Neural cell (in vitro differentiated cells): ENCODE measurements at regions not wholly inside any gene's neighbourhood (a gene's known extent, or its start where the extent isn't known, plus 50 kb on each side); places are given as distances from the start of the nearest gene placed in this dataset.

ENCODE experiments used
- H2AFZ ChIP-seq: fragments of 200-600, 300-800 bp; sonication (generic), shearing (Covaris generic); 2 replicates; pipeline ENCODE4 v1.6.0; 2014; ENCODE audit warnings: low read depth, mild to moderate bottlenecking, antibody characterized with exemption, low read length, moderate library complexity
- H3F3A ChIP-seq: fragments of 200-600 bp; shearing (Covaris generic); 2 replicates; pipeline ENCODE4 v1.6.1; 2016; ENCODE audit warnings: mild to moderate bottlenecking, moderate library complexity, mixed read lengths, antibody characterized with exemption, low read length; ENCODE audit not compliant: insufficient read depth, poor library complexity, severe bottlenecking
- H3K27ac ChIP-seq: fragments of 200-600, 300-800 bp; sonication (generic), shearing (Covaris generic); 2 replicates; pipeline ENCODE4 v1.5.1; 2014; ENCODE audit warnings: mild to moderate bottlenecking, low read length, moderate library complexity
- H3K27me3 ChIP-seq: fragments of 300-800, 200-600 bp; sonication (generic), shearing (Covaris generic); 2 replicates; pipeline ENCODE4 v1.6.0; 2014; ENCODE audit warnings: mild to moderate bottlenecking, low read depth, low read length, moderate library complexity; ENCODE audit not compliant: insufficient read depth
- H3K36me3 ChIP-seq: fragments of 300-800, 200-600 bp; sonication (generic), shearing (Covaris generic); 2 replicates; pipeline ENCODE4 v1.5.1; 2014; ENCODE audit warnings: mild to moderate bottlenecking, antibody characterized with exemption, low read length, moderate library complexity; ENCODE audit not compliant: insufficient read depth
- H3K4me2 ChIP-seq: fragments of 300-800, 200-600 bp; sonication (generic), shearing (Covaris generic); 2 replicates; pipeline ENCODE4 v1.6.0; 2014; ENCODE audit warnings: mild to moderate bottlenecking, low read length
- H3K4me3 ChIP-seq: fragments of 300-800, 200-600 bp; sonication (generic), shearing (Covaris generic); 2 replicates; pipeline ENCODE4 v1.5.1; 2014; ENCODE audit warnings: mild to moderate bottlenecking, low read length, moderate library complexity
- H3K79me2 ChIP-seq: fragments of 200-600 bp; shearing (Covaris generic); replicated peaks from 2 replicates; pipeline ENCODE4 v1.6.0; 2014; ENCODE audit warnings: mild to moderate bottlenecking, low read length, moderate library complexity; ENCODE audit not compliant: insufficient read depth
- H3K9ac ChIP-seq: fragments of 300-800, 200-600 bp; sonication (generic), shearing (Covaris generic); 2 replicates; pipeline ENCODE4 v1.6.1; 2016; ENCODE audit warnings: mild to moderate bottlenecking, low read length, mixed read lengths
- H3K9me2 ChIP-seq: fragments of 200-600 bp; shearing (Covaris generic); 2 replicates; pipeline ENCODE4 v1.6.1; 2016; ENCODE audit warnings: mild to moderate bottlenecking, low read length, mixed read lengths; ENCODE audit not compliant: insufficient read depth
- H3K9me3 ChIP-seq: fragments of 200-600, 300-800 bp; sonication (generic), shearing (Covaris generic); 2 replicates; pipeline ENCODE4 v1.6.1; 2016; ENCODE audit warnings: mild to moderate bottlenecking, mixed run types, low read length, moderate library complexity, mixed read lengths
- H4K20me1 ChIP-seq: fragments of 200-600 bp; shearing (Covaris generic); 2 replicates; pipeline ENCODE4 v1.6.1; 2016; ENCODE audit warnings: mild to moderate bottlenecking, mixed run types; ENCODE audit not compliant: insufficient read depth
- EP300 ChIP-seq: fragments of 450-650 bp; conservative IDR thresholded peaks from 2 replicates; pipeline ENCODE4 v1.6.1; 2014; ENCODE audit warnings: antibody characterized with exemption, mild to moderate bottlenecking, moderate library complexity; ENCODE audit not compliant: poor library complexity, severe bottlenecking
- EZH2 ChIP-seq: fragments of 200-600, 300-800 bp; shearing (Covaris generic), sonication (generic); IDR thresholded peaks from 2 replicates; pipeline ENCODE4 v1.6.1; 2014; ENCODE audit warnings: antibody characterized with exemption, low read length, borderline replicate concordance, mild to moderate bottlenecking; ENCODE audit not compliant: insufficient read depth, poor library complexity, severe bottlenecking
- MXI1 ChIP-seq: fragments of 450-650 bp; conservative IDR thresholded peaks from 2 replicates; pipeline ENCODE4 v1.6.1; 2014; ENCODE audit warnings: antibody characterized with exemption, mild to moderate bottlenecking; ENCODE audit not compliant: poor library complexity, severe bottlenecking
- POLR2AphosphoS5 ChIP-seq: IDR thresholded peaks from 2 replicates; pipeline ENCODE4 v1.6.1; 2012
- RAD21 ChIP-seq: fragments of 450-650 bp; conservative IDR thresholded peaks from 2 replicates; pipeline ENCODE4 v1.6.1; 2014; ENCODE audit warnings: antibody characterized with exemption, mild to moderate bottlenecking, moderate library complexity
- SMC3 ChIP-seq: fragments of 450-650 bp; conservative IDR thresholded peaks from 2 replicates; pipeline ENCODE4 v1.6.1; 2014; ENCODE audit warnings: antibody characterized with exemption, mild to moderate bottlenecking, moderate library complexity; ENCODE audit not compliant: poor library complexity
- TAF1 ChIP-seq: IDR thresholded peaks from 2 replicates; pipeline ENCODE4 v1.6.1; 2012; ENCODE audit warnings: low read depth
- TF ChIP-seq, protein P1 (sequence below): fragments of 450-650 bp; IDR thresholded peaks from 2 replicates; pipeline ENCODE4 v1.5.1; 2014; ENCODE audit warnings: antibody characterized with exemption, mild to moderate bottlenecking, moderate library complexity; ENCODE audit not compliant: poor library complexity, severe bottlenecking
- TF ChIP-seq, protein P2 (sequence below): IDR thresholded peaks from 2 replicates; pipeline ENCODE4 v1.6.1; 2012; ENCODE audit warnings: borderline replicate concordance

DNA sequence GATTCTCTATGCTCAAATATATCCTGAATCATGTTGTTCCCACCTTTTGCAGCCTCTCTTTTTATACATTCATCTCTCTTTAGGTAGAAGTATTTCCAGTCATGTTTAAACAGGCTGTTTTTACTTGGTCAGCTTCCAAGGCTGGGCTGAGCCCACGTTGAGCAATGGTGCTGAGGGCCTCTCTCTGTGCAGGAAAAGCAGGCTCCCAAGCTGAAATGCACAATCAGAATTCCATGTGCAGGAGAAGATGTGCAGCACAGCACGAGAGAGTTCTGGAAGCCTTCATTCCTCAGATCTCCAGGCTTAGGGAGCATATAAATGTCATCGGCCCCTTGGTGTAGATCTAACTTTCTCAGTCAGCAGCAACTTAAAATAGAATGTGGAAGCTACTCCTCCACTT is 588.5 kb downstream of the TNS3 start:
- H2AFZ ChIP-seq: no peak overlapping the region
- H3K9me2 ChIP-seq: no peaks in the 10 kb centered on the region
- H3K4me2 ChIP-seq: no peak overlapping the region
- no peak overlapping the region for H3K27ac ChIP-seq
- no peaks in the 10 kb centered on the region for H4K20me1 ChIP-seq
- H3F3A ChIP-seq: no peaks in the 10 kb centered on the region
- no peak overlapping the region for H3K4me3 ChIP-seq
- no peaks in the 10 kb centered on the region for H3K9me3 ChIP-seq
- H3K9ac ChIP-seq: no peak overlapping the region
- no peaks in the 10 kb centered on the region for H3K36me3 ChIP-seq
- TF ChIP-seq SMC3 (no peak), EP300 (no peak), POLR2AphosphoS5 (no peak), RAD21 (no peak), EZH2 (no peak), MXI1 (no peak), TAF1 (no peak)
- TF ChIP-seq, protein P1, sequence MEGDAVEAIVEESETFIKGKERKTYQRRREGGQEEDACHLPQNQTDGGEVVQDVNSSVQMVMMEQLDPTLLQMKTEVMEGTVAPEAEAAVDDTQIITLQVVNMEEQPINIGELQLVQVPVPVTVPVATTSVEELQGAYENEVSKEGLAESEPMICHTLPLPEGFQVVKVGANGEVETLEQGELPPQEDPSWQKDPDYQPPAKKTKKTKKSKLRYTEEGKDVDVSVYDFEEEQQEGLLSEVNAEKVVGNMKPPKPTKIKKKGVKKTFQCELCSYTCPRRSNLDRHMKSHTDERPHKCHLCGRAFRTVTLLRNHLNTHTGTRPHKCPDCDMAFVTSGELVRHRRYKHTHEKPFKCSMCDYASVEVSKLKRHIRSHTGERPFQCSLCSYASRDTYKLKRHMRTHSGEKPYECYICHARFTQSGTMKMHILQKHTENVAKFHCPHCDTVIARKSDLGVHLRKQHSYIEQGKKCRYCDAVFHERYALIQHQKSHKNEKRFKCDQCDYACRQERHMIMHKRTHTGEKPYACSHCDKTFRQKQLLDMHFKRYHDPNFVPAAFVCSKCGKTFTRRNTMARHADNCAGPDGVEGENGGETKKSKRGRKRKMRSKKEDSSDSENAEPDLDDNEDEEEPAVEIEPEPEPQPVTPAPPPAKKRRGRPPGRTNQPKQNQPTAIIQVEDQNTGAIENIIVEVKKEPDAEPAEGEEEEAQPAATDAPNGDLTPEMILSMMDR: no peak
- TF ChIP-seq, protein P2, sequence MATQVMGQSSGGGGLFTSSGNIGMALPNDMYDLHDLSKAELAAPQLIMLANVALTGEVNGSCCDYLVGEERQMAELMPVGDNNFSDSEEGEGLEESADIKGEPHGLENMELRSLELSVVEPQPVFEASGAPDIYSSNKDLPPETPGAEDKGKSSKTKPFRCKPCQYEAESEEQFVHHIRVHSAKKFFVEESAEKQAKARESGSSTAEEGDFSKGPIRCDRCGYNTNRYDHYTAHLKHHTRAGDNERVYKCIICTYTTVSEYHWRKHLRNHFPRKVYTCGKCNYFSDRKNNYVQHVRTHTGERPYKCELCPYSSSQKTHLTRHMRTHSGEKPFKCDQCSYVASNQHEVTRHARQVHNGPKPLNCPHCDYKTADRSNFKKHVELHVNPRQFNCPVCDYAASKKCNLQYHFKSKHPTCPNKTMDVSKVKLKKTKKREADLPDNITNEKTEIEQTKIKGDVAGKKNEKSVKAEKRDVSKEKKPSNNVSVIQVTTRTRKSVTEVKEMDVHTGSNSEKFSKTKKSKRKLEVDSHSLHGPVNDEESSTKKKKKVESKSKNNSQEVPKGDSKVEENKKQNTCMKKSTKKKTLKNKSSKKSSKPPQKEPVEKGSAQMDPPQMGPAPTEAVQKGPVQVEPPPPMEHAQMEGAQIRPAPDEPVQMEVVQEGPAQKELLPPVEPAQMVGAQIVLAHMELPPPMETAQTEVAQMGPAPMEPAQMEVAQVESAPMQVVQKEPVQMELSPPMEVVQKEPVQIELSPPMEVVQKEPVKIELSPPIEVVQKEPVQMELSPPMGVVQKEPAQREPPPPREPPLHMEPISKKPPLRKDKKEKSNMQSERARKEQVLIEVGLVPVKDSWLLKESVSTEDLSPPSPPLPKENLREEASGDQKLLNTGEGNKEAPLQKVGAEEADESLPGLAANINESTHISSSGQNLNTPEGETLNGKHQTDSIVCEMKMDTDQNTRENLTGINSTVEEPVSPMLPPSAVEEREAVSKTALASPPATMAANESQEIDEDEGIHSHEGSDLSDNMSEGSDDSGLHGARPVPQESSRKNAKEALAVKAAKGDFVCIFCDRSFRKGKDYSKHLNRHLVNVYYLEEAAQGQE: no peak
- H3K79me2 ChIP-seq: no peaks in the 10 kb centered on the region
- H3K27me3 ChIP-seq: no peaks in the 10 kb centered on the region

GRCh38 chr7:46990761-46991160 is 591.1 kb downstream of the TNS3 start:
- H3F3A ChIP-seq: no peaks in the 10 kb centered on the region
- TF ChIP-seq TAF1 (no peak), EP300 (no peak), SMC3 (no peak), MXI1 (no peak)
- TF ChIP-seq, protein P2: no peak
- no peak overlapping the region for H3K27ac ChIP-seq
- no peaks in the 10 kb centered on the region for H3K9me3 ChIP-seq
- H3K36me3 ChIP-seq: no peaks in the 10 kb centered on the region
- H3K4me3 ChIP-seq: no peak overlapping the region
- no peaks in the 10 kb centered on the region for H3K27me3 ChIP-seq
- H3K9ac ChIP-seq: no peak overlapping the region
- H3K4me2 ChIP-seq: no peak overlapping the region
- no peak overlapping the region for H2AFZ ChIP-seq
- no peaks in the 10 kb centered on the region for H3K79me2 ChIP-seq
- no peaks in the 10 kb centered on the region for H3K9me2 ChIP-seq
- no peaks in the 10 kb centered on the region for H4K20me1 ChIP-seq
